HG03432 (cell line): ENCODE measurements at regions not wholly inside any gene's neighbourhood (a gene's known extent, or its start where the extent isn't known, plus 50 kb on each side); places are given as distances from the start of the nearest gene placed in this dataset.

ENCODE experiments used
- ATAC-seq: cut with Tn5 transposase; IDR thresholded peaks from one replicate; pipeline ENCODE4 v1.9.1; 2021; ENCODE audit warnings: mild to moderate bottlenecking, moderate library complexity; ENCODE audit not compliant: unreplicated experiment

DNA sequence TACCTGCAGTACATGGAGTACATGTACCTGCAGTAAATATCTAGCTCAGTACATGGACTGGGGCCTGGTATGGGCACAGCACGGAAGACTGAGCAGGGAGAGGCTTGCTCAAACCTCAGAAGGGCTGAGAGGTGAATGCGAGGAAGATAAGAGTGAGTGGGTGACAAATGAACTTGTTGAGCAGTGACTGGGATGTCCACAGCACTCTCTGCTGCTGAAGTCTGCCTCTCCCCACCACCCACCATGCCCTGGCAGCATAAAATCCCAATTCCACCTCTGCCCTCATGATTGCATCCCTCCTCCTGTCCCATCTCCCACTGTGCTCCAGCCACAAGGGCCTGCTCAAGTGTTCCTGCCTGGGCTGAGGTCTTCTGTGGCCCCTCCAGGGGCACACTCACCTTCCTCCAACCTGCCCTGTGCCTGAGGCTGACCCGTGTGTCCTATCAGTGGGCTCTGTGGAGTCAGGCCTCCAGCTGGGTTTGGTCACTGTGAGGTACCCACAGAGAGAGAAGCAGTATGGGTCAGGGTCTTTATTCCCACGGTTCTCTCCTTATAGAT lies 114.2 kb downstream of the FOXD2 start:
- no peak for ATAC-seq

DNA sequence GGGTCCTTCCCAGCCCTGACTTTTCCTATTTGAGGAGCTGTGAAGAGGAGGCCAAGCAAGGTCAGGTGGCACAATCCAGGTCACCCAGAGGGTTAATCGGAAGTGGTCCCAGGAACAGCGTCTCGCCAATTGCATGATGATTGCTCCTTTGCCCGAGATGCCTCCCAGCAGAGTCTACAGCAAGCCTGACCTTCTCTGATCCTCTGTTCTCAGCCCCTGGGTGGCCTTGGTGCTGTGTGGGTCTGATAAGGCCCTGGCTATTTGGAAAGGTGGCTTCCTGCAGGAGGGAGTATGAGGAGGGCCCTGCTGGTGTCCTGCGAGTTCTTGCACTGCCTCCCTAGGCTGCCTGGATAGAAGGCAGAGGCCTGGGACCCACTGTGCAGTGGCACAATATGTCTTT lies 116.2 kb downstream of the FOXD2 start:
- no peak for ATAC-seq

DNA sequence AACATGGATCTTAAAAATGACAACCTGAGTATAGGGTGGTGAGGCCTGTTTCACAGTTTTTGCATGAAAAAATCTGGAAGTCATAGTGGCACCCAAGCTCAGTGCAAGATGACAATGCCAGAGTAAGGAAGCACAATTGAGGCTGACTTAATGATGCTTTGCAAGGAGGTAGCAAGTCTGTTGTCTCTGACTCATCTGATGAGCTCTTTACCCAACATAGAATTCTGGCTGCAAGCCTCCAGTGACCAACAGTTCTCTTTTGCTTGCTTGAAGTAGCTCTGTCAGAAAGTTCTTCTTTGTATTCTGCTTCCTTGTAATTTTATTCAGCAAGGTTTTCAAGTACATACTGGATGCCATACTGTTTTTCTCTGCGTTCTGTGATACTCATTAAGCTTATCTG lies 117.1 kb downstream of the FOXD2 start:
- ATAC-seq = no peak

DNA sequence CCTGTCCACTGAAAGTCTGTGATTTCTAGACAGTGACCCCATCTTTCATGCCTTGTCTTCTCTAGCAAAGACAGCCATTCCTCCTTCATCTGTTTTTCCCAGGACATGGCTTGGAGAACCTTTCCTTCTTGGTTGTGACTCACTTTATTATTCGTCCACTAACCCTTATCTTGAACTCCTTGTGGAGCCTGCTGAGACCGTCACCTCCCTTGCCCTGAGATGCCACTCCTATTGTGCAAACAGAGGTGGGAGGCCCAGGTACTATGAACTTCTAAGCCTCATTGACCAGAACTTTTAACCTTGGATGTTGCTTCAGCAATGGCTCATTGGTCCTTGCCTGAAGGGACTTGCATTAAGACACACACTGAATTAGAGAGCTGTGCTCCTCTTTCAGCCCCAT lies 117.5 kb downstream of the FOXD2 start:
- ATAC-seq = no peak

DNA sequence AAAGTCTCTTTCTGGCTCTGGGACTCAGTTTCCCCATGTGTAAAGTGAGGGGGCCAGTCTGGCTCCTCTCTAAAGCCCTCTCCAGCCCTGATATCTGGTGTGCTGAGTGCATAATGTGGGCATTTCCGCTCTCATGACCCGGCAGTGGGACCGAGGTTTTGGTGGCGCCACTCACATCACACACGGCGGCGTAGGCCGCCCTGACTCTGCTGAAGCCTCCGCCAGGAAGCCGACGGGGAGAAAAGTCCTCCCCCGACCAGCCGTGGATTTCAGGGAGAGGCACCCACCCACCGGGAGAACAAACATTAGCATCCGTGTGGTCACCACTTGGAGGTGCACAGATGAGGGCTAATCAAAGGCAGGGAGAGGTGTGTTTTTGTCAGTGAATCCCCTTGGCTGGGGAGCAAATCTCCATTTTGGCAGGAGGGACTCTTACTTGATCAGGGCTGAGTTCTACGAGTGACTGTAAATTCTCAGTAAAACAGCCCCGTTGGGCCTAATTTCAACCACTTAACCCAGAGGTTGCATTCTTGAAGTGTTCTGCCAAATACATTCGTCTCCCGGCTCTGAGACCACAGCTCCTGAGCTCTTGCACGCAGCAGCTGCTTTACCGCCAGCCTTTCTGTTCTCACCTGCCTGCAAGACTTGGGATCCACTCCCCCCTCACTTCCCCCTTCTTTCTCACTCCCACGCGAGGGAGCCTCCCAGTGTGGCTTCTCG lies 118.2 kb downstream of the FOXD2 start:
- ATAC-seq = no peak

DNA sequence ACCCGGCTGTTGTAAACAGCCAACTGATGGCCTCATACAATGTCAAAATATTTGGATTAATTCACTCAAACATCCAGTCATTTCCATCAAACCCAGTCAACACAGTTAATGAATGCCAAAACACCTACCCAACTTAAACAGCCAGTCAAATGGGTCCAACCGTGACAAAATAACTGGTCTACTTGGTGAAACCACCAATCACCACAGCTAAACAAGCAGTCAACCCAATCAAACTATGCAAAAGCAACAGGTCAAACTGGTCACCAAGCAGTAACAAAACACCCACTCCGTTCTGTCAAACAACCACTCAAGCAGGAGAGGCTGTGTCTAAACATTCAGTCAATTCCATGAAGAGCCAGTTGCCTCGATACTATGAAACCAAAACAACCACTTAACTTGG lies 119.2 kb downstream of the FOXD2 start:
- no peak for ATAC-seq

DNA sequence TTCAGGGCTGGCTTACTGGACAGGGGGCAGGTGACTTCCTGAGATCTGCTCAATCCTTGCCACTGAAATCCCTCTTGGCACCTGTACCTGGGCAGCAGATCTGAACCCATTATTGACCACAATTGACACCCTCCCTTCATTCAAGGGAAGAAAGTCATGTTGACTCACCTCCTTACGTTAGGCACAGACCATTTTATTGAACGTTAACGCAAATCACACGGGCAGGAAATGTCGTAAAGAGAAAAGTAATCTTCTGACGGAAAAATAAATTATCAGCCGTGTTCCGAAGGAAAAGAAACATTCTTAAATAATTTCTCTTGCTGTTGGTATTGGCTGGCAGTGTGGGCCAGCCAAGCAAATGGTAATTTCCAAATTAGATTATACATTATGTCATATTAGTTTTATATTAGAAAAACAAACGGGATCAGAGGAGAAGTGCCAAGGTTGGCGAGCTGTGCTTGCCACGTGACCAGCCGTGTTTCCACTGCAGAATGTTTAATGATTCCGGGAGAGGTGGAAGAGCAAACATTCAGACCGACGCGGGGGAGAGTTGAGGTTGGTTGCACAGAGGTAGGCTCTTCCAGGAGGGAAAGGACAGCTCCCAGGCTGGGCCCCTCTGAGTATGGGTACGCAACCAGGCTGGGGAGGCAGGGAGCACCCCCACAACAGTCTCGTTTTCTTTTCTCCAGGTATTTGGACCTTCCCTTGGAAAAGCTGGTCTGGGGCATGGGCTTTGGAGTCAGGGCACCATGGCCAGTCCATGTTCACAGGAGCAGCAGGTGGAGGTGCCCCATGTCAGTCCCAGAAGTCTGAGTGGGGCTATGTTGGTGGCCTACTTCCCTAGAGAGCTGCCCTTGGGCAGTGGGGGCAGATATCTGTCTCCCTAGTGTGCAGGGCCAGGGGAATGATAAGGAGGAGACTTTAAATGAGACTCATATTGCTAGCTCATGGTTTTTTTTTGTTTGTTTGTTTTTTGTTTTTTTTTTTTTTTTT lies 121.1 kb downstream of the FOXD2 start:
- no peak for ATAC-seq

DNA sequence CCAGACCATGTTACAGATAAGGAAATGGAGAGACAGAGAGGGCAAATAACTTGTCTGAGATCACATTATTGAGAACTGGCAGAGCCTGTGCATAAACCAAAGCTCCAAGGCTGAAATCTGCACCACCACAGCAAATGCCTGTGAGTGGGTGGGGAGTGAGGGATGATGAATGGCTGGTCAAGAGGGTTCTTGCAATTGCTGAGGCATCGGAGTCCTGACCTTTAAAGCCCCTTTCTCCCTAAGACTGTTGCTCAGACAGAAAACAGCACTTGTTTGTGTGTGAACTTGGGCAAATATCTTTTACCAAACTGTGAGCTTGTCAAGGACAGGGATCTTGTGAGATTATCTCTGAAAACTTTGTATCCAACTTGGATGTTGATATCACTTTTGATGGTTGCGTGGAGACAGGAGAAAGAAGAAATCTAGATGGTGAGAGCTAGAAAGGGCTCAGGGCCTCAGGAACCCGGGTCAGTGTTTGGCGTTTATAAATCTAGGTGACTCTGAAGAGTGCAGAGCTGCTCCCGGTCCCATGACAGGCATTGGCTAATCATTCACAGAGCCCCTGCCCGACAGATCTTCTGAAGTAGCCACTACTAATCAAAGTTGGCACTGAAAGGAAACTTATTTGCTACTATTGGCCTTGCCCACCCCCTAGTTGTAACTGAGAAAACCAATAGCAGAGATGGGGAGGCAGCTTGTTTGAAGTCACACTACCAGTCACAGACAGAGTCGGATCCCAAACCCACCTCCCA lies 122.3 kb downstream of the FOXD2 start:
- no peak for ATAC-seq

DNA sequence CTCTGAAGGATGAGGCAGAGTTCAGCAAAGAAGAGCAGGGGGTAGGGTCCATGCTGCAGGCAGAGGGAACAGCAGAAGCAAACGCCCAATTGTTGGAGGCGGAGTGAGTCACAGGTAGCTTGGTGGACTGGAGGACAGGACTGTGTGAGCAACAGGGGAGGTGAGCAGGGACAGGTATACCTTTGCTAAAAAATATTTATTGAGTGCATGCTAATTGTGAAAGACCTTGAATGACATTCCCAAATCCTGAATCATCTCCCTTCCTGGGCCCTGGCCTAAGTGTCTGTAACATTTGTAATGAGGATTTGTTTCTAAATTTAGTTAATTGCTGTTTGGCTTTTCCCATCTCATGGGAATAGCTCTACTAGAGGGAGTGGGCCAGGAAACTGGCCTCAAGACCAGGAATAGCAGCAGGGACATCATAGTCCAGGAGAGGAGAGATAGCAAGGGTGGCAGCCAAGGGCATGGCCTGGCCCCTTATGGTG lies 123.7 kb downstream of the FOXD2 start:
- no peak for ATAC-seq

DNA sequence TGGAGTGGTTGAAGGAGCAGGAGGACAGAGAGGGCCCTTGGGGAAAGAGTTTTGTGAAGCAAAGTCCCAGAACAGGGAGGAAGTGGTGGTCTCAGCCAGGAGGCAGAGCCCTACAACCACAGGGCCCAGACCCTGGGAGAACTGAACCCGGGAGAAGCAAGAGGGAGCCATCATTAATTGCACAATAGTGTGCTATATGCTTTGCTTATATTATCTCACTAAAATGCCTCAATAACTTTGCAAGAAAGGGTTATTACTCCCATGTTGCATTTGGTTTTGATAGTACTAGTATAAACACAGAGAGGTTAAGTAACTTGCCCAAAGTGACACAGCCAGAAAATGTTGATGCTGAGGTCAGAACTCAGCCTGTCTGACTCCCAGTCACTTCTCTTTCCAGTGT lies 124.3 kb downstream of the FOXD2 start:
- no peak for ATAC-seq

DNA sequence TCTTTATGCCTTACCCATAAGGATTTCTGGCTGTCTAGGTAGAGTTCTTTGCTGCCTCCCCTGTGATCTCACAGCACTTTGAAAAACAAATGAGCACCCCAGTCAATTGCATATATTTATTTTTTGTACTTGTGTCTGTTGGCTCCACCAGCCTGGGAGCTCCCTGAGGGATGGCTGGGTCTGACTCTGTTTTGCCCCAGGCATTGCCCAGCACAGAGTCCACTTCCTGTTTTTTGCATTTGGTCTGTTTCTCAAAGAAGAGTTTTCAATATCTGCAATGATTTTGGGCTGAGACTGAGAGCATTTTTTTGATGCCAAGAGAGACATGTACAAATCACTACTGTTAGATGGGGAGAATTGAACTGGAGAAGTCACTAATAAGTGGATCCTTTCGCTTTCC lies 125.0 kb downstream of the FOXD2 start:
- no peak for ATAC-seq

DNA sequence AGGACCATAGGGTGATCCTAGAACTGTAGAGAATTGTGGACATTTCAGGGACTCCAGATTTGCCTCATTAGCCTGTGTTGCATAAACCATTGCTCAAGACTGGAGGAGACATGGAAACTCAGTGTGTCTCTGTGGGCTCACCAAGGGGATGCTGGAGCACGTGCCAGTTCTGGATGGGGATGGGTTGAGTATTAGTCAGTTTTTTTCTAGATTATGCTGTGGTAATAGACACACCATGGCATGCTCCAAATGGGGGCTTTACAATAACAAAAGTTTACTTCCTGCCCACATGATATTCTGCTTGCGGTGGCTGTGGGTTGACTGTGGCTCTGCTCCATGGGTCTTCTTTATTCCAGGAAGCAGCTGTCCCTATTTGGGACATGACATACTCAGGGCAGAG lies 125.4 kb downstream of the FOXD2 start:
- ATAC-seq = no peak

DNA sequence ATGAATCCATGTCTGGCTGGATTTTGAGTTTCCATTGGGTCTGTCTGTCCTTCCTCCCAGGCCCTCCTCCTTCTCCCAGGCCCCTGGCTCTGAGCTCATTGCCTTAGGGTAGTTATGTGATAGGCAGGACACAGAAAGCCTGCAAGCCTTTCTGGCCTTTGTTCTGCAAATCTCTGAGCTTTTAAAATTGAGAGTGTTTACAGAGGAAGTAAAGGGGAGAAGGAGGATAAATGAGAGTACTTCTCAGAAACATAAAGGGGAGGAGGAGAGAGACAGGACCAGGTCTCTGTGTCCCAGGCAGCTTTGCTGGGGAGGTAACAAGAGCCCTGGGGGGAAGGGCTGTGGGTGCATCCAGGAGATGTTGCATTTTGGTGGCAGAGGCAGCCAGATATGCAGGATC lies 126.7 kb downstream of the FOXD2 start:
- ATAC-seq = no peak

DNA sequence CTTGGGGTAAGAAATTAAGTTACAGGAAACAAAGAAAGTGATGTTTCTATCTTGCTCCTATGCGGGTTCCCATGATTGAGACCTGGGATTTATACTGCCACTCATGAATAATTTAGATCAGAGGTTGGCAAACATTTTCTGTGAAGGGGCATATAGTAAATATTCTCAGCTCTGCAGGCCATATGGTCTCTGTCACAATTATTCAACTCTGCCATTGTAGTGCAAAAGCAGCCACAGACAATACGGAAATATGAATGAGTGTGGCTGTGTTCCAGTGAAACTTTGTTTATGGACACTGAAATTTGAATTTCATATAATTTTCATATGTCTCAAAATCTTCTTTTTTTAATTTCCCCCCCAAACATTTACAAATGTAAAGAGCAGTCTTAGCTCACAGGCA lies 127.2 kb downstream of the FOXD2 start:
- no peak for ATAC-seq

DNA sequence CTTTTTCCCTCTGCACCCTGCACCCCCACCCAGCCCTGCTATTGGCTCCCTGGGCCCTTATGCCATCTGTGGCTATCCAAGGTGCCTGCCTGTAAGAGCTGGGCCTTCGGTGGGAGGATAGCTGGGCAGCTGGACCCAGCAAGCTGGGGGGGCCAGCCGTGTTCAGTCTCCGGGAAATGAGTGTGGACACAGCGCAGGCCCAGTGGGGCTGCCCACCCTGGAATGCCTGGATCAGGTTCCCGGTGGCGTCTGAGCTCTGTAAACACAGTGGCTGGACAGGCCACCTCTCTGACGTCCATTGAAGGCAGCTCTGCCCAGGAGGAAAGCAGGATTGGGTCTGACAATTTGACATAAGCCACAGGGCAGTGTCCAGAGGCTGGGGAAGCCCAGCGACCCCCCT lies 127.8 kb downstream of the FOXD2 start:
- no peak for ATAC-seq

DNA sequence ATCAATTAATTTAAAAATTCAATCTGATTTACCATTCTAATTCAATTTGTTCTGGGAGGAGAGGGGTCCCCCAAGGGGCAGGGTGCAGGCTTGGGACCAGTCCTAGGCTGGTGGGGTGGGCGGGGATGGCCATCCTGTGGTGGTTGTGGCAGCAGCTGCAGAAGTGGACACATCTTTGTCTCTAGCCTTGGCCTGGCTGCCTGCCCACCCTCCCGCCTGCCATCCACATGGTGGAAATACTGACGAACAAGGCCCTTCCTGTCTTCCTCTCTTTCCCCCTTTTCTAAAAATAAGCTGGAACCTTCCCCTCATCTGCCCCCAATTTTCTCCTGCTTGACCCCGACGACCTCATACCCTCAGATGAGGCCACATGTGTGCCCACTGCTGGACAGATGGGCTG lies 130.9 kb downstream of the FOXD2 start:
- no peak for ATAC-seq

DNA sequence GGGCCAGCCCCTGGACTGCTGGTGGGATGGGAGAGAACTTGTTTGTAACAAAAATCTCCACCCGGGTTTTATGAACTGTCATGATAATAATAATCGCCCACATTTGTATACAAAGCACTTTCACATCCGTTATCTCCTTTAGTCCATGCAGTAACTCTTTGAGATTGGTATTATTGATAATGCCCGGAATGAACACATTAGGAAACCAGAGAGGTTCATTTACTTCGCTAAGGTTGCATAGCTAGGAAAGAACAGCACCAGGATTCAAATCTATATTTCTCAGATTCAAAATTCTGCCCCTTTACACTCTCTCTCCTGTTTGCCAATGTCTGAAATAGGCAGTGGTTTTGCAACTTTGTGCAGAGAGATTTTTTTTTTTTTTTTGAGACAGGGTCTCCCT lies 131.4 kb downstream of the FOXD2 start:
- no peak for ATAC-seq

DNA sequence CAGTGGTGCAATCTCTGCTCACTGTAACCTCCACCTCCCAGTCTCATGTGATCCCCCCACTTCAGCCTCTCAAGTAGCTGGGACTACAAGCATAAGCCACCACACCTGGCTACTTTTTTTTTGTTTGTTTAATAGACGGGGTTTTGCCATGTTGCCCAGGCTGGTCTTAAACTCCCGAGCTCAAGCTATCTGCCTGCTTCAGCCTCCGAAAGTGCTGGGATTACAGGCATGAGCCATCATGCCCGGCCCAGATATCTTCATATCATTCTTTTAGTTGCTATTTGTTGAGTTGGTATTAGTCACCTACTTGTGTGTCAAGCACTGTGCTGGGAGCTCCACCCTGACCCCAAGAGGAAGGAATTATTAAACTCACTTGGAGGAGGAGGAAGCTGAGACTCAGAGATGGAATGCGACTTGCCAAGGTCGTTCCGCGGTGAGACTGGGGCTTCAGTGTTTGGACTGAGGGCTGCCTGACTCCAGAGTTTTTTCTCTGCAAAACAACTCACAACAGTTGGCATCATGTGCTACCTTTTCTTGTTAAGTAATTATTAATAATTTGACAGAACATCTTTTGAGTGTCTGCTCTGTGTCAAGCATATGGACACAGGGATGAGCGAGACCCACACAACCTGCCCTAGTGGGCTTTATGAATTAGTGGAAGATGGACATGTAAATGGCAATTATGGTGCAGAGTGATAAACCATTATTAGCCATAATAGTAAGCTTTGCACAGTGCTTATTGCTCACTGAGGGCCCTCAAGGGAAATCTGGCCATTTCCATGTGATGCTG lies 132.0 kb downstream of the FOXD2 start:
- ATAC-seq = no peak

DNA sequence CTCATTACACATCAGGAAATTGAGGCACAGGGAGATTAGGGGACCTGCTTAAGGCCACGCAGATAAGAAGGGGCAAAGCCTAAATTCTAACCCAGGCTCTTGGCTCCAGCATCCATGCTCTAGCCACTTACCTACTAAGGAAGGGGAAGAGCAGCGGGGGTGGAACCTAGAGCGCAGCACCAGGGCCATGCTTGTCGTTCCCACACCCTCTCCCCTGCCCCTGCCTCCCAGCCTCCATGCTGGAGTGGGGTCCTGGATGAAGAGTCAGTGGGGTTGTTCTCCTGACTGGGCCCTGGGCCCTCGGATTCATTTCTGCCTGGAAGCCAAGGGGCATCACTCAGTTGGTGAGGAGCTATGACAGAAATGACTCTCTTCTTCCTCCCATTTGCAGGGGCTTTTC lies 133.3 kb downstream of the FOXD2 start:
- ATAC-seq = no peak

DNA sequence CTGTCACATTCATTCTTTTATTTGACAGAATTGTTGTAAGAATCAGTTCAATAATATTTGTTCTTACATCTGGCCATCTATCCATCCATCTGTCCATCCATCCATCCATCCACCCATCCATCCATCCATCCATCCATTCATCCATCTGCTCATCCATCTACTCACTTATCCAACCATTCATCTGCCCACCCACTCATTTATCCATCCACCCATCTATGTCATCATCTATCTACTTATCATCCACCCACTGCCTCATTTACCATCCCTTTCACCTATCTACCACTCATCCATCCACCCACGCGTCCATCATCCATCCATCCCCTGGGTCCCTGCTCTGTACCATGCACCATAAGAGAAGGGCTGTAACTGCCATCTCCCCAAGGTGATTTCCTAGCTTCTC lies 134.1 kb downstream of the FOXD2 start:
- ATAC-seq = no peak
